ENCODE measurements at regions not wholly inside any gene's neighbourhood (a gene's known extent, or its start where the extent isn't known, plus 50 kb on each side); places are given as distances from the start of the nearest gene placed in this dataset.

- DNase-seq, result no peak
Measured at GRCh38 chr13:111895896-111896821, 170.8 kb upstream of the SOX1 start.

- DNase-seq, result no peak
Measured at GRCh38 chr13:111897178-111897845, 169.6 kb upstream of the SOX1 start.

- DNase-seq, result no peak
Measured at GRCh38 chr13:111897846-111898215, 169.1 kb upstream of the SOX1 start.

GRCh38 chr13:111898956-111899713 lies 167.8 kb upstream of the SOX1 start:
- DNase-seq, result no peak

GRCh38 chr13:111899714-111900389 lies 167.1 kb upstream of the SOX1 start:
- no peak for DNase-seq

GRCh38 chr13:111900390-111901131 lies 166.4 kb upstream of the SOX1 start:
- no peak for DNase-seq

- no peak for DNase-seq
Measured at GRCh38 chr13:111901267-111901915, 165.6 kb upstream of the SOX1 start.

- no peak for DNase-seq
Measured at GRCh38 chr13:111902726-111903125, 164.2 kb upstream of the SOX1 start.

GRCh38 chr13:111903143-111903542 lies 163.8 kb upstream of the SOX1 start:
- no peak for DNase-seq

GRCh38 chr13:111904166-111904565 lies 162.8 kb upstream of the SOX1 start:
- DNase-seq, result no peak

- no peak for DNase-seq
Measured at GRCh38 chr13:111904701-111905608, 162.0 kb upstream of the SOX1 start.

GRCh38 chr13:111905609-111905945 lies 161.4 kb upstream of the SOX1 start:
- DNase-seq, result no peak

- no peak for DNase-seq
Measured at GRCh38 chr13:111906306-111906705, 160.6 kb upstream of the SOX1 start.

- no peak for DNase-seq
Measured at GRCh38 chr13:111906816-111907215, 160.1 kb upstream of the SOX1 start.

- DNase-seq, result no peak
Measured at GRCh38 chr13:111907341-111907880, 159.5 kb upstream of the SOX1 start.

- no peak for DNase-seq
Measured at GRCh38 chr13:111908361-111908760, 158.6 kb upstream of the SOX1 start.

GRCh38 chr13:111908981-111909380 lies 158.0 kb upstream of the SOX1 start:
- DNase-seq, result no peak

- DNase-seq, result no peak
Measured at GRCh38 chr13:111909501-111909900, 157.4 kb upstream of the SOX1 start.

GRCh38 chr13:111909971-111910671 lies 156.8 kb upstream of the SOX1 start:
- no peak for DNase-seq

All from midbrain (tissue), 1 donor.